ENCODE measurements at regions not wholly inside any gene's neighbourhood (a gene's known extent, or its start where the extent isn't known, plus 50 kb on each side); places are given as distances from the start of the nearest gene placed in this dataset.

DNA sequence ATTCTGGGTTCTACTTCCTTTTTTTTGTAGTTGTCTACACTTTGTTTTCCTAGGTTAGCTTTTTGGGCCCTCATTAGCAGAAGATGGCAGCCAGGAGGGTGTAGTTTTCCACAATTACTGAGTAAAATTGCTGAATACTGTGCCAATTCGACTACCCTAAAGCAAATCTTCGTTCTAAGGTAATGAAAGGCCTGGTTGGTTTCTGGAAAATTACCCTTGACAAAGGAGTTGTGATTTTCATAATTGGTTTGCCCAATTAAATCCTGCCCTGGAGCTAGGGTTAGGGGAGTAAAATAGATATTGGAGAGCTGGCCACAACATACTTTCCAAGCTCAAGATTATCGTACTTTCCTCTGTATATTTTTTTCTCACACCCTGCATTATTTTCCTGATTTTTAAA is 293.0 kb downstream of the OXSM start:
- TF ChIP-seq CTCF (IDR thresholded peaks at IDR 0.05), result no peak
- TF ChIP-seq POLR2A (IDR thresholded peaks at IDR 0.05), result no peak
